Panc1 (cell line): ENCODE measurements at regions not wholly inside any gene's neighbourhood (a gene's known extent, or its start where the extent isn't known, plus 50 kb on each side); places are given as distances from the start of the nearest gene placed in this dataset.

Source experiments
- ATAC-seq: fragments of 200-7000 bp; cut with Tn5 transposase; 2 replicates; pipeline ENCODE4 v1.9.1; 2020; ENCODE audit warnings: mild to moderate bottlenecking, moderate library complexity
- BruUV-seq: library from RNA; stranded (reverse); fragments of 400-500 nt; replicated peaks from 2 replicates; lab custom pipeline; 2021; lab: Mats Ljungman, UMichigan
- CTCF ChIA-PET: fragments of 300-600 bp; sonication (Branson Sonifier 250); formaldehyde crosslinking; loops from one replicate; lab custom pipeline; 2022; ENCODE audit warnings: antibody characterized with exemption; lab: Charles Lee
- POLR2A ChIA-PET: fragments of 300-600 bp; sonication (Branson Sonifier 250); formaldehyde crosslinking; loops from one replicate; lab custom pipeline; 2022; ENCODE audit warnings: antibody characterized with exemption; lab: Charles Lee
- DNase-seq: peaks from one replicate; pipeline ENCODE4 v3.0.0-alpha.2; 2010; ENCODE audit warnings: low read depth, low spot score
- H3K27ac ChIP-seq: 2 replicates; pipeline ENCODE4 v1.5.1; 2011; ENCODE audit warnings: mild to moderate bottlenecking, low read length, inconsistent platforms
- H3K27me3 ChIP-seq: fragments of 200-500 bp; sonication (Bioruptor generic); 2 replicates; pipeline ENCODE4 v1.6.0; 2014; ENCODE audit warnings: low read length, inconsistent platforms; ENCODE audit not compliant: control insufficient read depth, insufficient read depth
- H3K36me3 ChIP-seq: fragments of 200-500 bp; sonication (Bioruptor generic); 2 replicates; pipeline ENCODE4 v1.5.1; 2014; ENCODE audit warnings: inconsistent platforms, mild to moderate bottlenecking, low read length, moderate library complexity; ENCODE audit not compliant: control insufficient read depth, insufficient read depth
- H3K4me1 ChIP-seq: 2 replicates; pipeline ENCODE4 v1.5.1; 2011; ENCODE audit warnings: inconsistent platforms, mild to moderate bottlenecking, low read length, moderate library complexity; ENCODE audit not compliant: control insufficient read depth, insufficient read depth
- H3K4me3 ChIP-seq, 2 experiments: 2 replicates each; pipeline ENCODE4 v1.5.1; 2011 to 2012; ENCODE audit warnings: low read depth in 2 of 2, low read length in 2 of 2, mild to moderate bottlenecking in 2 of 2, inconsistent platforms in 1 of 2, moderate library complexity in 1 of 2
- H3K9me3 ChIP-seq: fragments of 200-500 bp; sonication (Bioruptor generic); 2 replicates; pipeline ENCODE4 v1.5.1; 2014; ENCODE audit warnings: low read depth, mild to moderate bottlenecking, inconsistent platforms, low read length, moderate library complexity; ENCODE audit not compliant: control insufficient read depth, insufficient read depth
- POLR2AphosphoS5 ChIP-seq: IDR thresholded peaks from 2 replicates; pipeline ENCODE4 v1.6.1; 2012; ENCODE audit warnings: mild to moderate bottlenecking, low read depth, low read length, moderate library complexity
- SIN3A ChIP-seq: IDR thresholded peaks from 2 replicates; pipeline ENCODE4 v1.6.1; 2012; ENCODE audit warnings: low read depth, mild to moderate bottlenecking, low read length, moderate library complexity, borderline replicate concordance; ENCODE audit not compliant: insufficient read depth
- TCF7L2 ChIP-seq: IDR thresholded peaks from 2 replicates; pipeline ENCODE4 v1.6.1; 2011; ENCODE audit warnings: mild to moderate bottlenecking, low read depth, low read length, inconsistent platforms
- in situ Hi-C: cut with HindIII; loops from 2 replicates; pipeline ENCODE4 v1.10.0; 2016; ENCODE audit warnings: low sequenced_read_pairs, low pct_unique_long_range_greater_than_20kb
- intact Hi-C: fragments of 100-400 bp; cut with micrococcal nuclease; formaldehyde crosslinking; loops from one replicate; pipeline ENCODE4 v1.10.0; 2022; ENCODE audit not compliant: unreplicated experiment
- TF ChIP-seq, protein P1 (sequence below), 2 experiments: IDR thresholded peaks; 2 replicates each; pipeline ENCODE4 v1.6.1; 2011 to 2012; ENCODE audit warnings: low read depth in 2 of 2, control low read depth in 1 of 2, low read length in 1 of 2, mild to moderate bottlenecking in 1 of 2, moderate library complexity in 1 of 2; ENCODE audit not compliant: insufficient read depth in 1 of 2
- TF ChIP-seq, protein P2 (sequence below): fragments of 450-650 bp; IDR thresholded peaks from 2 replicates; pipeline ENCODE4 v1.5.1; 2017; ENCODE audit warnings: mild to moderate bottlenecking

DNA sequence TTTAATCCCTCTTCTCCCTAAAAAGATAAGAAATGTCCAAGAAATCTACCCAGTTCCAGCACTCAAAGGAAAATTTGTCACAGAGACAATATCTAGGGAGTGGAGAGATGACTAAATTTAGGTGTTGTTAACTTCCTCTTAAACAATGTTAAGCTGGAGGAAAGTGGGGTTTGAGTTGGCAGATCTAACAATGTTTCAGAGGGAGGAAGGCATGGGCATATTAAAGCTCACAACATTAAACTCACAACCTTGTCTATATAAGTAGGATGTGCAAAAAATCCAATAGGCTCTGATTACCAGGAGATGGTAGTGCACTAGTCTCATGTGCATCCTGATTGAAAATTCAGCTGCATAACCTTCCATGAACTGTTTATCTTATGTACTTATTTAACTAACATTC lies 190.1 kb downstream of the BARHL2 start:
- no TSS peak for BruUV-seq
- no peak overlapping the region for H3K4me3 ChIP-seq
- H3K4me1 ChIP-seq, result no peaks in the 10 kb centered on the region
- H3K9me3 ChIP-seq, result no peaks in the 10 kb centered on the region
- H3K36me3 ChIP-seq, result no peaks in the 10 kb centered on the region
- DNase-seq, result no peak
- intact Hi-C loops (no loop called here), in situ Hi-C loops (no loop called here)
- no peak for ATAC-seq
- ChIA-PET POLR2A (no interaction called here), CTCF (no interaction called here)
- H3K27me3 ChIP-seq, result no peaks in the 10 kb centered on the region
- TF ChIP-seq, protein P1, sequence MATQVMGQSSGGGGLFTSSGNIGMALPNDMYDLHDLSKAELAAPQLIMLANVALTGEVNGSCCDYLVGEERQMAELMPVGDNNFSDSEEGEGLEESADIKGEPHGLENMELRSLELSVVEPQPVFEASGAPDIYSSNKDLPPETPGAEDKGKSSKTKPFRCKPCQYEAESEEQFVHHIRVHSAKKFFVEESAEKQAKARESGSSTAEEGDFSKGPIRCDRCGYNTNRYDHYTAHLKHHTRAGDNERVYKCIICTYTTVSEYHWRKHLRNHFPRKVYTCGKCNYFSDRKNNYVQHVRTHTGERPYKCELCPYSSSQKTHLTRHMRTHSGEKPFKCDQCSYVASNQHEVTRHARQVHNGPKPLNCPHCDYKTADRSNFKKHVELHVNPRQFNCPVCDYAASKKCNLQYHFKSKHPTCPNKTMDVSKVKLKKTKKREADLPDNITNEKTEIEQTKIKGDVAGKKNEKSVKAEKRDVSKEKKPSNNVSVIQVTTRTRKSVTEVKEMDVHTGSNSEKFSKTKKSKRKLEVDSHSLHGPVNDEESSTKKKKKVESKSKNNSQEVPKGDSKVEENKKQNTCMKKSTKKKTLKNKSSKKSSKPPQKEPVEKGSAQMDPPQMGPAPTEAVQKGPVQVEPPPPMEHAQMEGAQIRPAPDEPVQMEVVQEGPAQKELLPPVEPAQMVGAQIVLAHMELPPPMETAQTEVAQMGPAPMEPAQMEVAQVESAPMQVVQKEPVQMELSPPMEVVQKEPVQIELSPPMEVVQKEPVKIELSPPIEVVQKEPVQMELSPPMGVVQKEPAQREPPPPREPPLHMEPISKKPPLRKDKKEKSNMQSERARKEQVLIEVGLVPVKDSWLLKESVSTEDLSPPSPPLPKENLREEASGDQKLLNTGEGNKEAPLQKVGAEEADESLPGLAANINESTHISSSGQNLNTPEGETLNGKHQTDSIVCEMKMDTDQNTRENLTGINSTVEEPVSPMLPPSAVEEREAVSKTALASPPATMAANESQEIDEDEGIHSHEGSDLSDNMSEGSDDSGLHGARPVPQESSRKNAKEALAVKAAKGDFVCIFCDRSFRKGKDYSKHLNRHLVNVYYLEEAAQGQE (IDR thresholded peaks at IDR 0.05; ENCODE audit: insufficient read depth in 1 of 2, low read depth in 2 of 2, low read length in 1 of 2), result no peak
- TF ChIP-seq, protein P2, sequence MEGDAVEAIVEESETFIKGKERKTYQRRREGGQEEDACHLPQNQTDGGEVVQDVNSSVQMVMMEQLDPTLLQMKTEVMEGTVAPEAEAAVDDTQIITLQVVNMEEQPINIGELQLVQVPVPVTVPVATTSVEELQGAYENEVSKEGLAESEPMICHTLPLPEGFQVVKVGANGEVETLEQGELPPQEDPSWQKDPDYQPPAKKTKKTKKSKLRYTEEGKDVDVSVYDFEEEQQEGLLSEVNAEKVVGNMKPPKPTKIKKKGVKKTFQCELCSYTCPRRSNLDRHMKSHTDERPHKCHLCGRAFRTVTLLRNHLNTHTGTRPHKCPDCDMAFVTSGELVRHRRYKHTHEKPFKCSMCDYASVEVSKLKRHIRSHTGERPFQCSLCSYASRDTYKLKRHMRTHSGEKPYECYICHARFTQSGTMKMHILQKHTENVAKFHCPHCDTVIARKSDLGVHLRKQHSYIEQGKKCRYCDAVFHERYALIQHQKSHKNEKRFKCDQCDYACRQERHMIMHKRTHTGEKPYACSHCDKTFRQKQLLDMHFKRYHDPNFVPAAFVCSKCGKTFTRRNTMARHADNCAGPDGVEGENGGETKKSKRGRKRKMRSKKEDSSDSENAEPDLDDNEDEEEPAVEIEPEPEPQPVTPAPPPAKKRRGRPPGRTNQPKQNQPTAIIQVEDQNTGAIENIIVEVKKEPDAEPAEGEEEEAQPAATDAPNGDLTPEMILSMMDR, result no peak
- TF ChIP-seq POLR2AphosphoS5 (no peak), SIN3A (no peak), TCF7L2 (no peak)
- no peak overlapping the region for H3K27ac ChIP-seq

DNA sequence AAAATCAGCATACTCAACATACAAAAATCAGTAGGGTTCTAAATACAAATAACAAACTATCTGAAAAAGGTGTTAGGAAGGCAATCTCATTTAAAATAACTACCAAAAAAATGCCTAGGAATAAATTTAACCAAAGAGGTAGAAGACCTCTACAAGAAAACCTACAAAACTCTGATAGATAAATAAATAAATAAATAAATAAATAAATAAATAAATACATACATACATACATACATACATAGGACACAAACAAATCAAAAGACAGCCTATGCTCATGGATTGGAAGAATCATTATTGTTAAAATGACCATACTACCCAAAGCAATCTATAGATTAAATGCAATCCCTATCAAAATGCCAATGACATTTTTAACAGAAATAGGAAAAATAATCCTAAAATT lies 194.7 kb downstream of the BARHL2 start:
- H3K9me3 ChIP-seq, result 0 out of 2 replicates have a peak, but pooled peaks cover 3% of the 10 kb centered on the region
- intact Hi-C loops (no loop called here), in situ Hi-C loops (no loop called here)
- no peaks in the 10 kb centered on the region for H3K36me3 ChIP-seq
- ChIA-PET POLR2A (no interaction called here), CTCF (no interaction called here)
- H3K4me1 ChIP-seq, result no peaks in the 10 kb centered on the region
- H3K27ac ChIP-seq, result no peak overlapping the region
- no peak overlapping the region for H3K4me3 ChIP-seq
- BruUV-seq, result no TSS peak
- no peaks in the 10 kb centered on the region for H3K27me3 ChIP-seq
- ATAC-seq (no peak), DNase-seq (no peak)
- TF ChIP-seq, protein P2, result no peak
- TF ChIP-seq POLR2AphosphoS5 (no peak), SIN3A (no peak), TCF7L2 (no peak)
- TF ChIP-seq, protein P1 (IDR thresholded peaks at IDR 0.05; ENCODE audit: insufficient read depth in 1 of 2, low read depth in 2 of 2, low read length in 1 of 2), result no peak
